Mesodermal cell (in vitro differentiated cells): ENCODE measurements at regions not wholly inside any gene's neighbourhood (a gene's known extent, or its start where the extent isn't known, plus 50 kb on each side); places are given as distances from the start of the nearest gene placed in this dataset.

ENCODE experiments used
- H3K27ac ChIP-seq: 2 replicates; pipeline ENCODE4 v1.7.0; 2013; ENCODE audit warnings: mild to moderate bottlenecking, low read depth, low read length, moderate library complexity; ENCODE audit not compliant: severe bottlenecking
- H3K36me3 ChIP-seq: 2 replicates; pipeline ENCODE4 v1.7.1; 2013; ENCODE audit warnings: mild to moderate bottlenecking, low read length, moderate library complexity; ENCODE audit not compliant: control insufficient read depth, insufficient read depth
- H3K4me1 ChIP-seq: one replicate; pipeline ENCODE4 v1.7.1; 2013; ENCODE audit warnings: mild to moderate bottlenecking, low read length; ENCODE audit not compliant: insufficient read depth, control insufficient read depth, poor library complexity, severe bottlenecking
- H3K4me3 ChIP-seq: 2 replicates; pipeline ENCODE4 v1.7.0; 2013; ENCODE audit warnings: low read length, control low read depth, mild to moderate bottlenecking; ENCODE audit not compliant: insufficient read depth, poor library complexity, severe bottlenecking; ENCODE audit errors: extremely low read depth
- H3K9me3 ChIP-seq: 2 replicates; pipeline ENCODE4 v1.7.1; 2013; ENCODE audit warnings: mild to moderate bottlenecking, low read length, moderate library complexity; ENCODE audit not compliant: control insufficient read depth
- WGBS, 2 experiments: methylation state at CpG; one replicate each; pipeline ENCODE4 v1.1.5; 2013; ENCODE audit warnings: missing lambda C conversion rate in 2 of 2; ENCODE audit not compliant: insufficient coverage in 2 of 2; 5-methylcytosine and 5-hydroxymethylcytosine counted together

GRCh38 chr9:2448193-2448738, 173.3 kb upstream of the VLDLR start:
- H3K36me3 ChIP-seq: no peaks in the 10 kb centered on the region
- no peaks in the 10 kb centered on the region for H3K9me3 ChIP-seq
- 100% methylated on average over 1 of the region's 2 CpGs; no CpG with 5 or more reads in 1 of the 2 experiments for WGBS, 2 experiments
- no peak overlapping the region for H3K4me3 ChIP-seq
- H3K27ac ChIP-seq: no peak overlapping the region
- no peaks in the 10 kb centered on the region for H3K4me1 ChIP-seq

GRCh38 chr9:2453106-2453505, 168.5 kb upstream of the VLDLR start:
- Histone ChIP-seq H3K27ac (no peak overlapping the region), H3K36me3 (no peaks in the 10 kb centered on the region), H3K4me3 (no peak overlapping the region), H3K4me1 (no peaks in the 10 kb centered on the region), H3K9me3 (no peaks in the 10 kb centered on the region)
- WGBS, 2 experiments: 100% methylated on average over 1 of the region's 1 CpG; no CpG with 5 or more reads in 1 of the 2 experiments

- Histone ChIP-seq H3K4me3 (no peak overlapping the region), H3K9me3 (no peaks in the 10 kb centered on the region), H3K27ac (no peak overlapping the region), H3K36me3 (no peaks in the 10 kb centered on the region), H3K4me1 (no peaks in the 10 kb centered on the region)
- 100% methylated on average over 1 to 2 of the region's 6 CpGs for WGBS, 2 experiments
Measured at GRCh38 chr9:2453701-2454100, 167.9 kb upstream of the VLDLR start.

GRCh38 chr9:2459756-2460155, 161.8 kb upstream of the VLDLR start:
- no peaks in the 10 kb centered on the region for H3K4me1 ChIP-seq
- WGBS, 2 experiments: 95% methylated on average over 2 of the region's 3 CpGs; no CpG with 5 or more reads in 1 of the 2 experiments

GRCh38 chr9:2461892-2462291, 159.7 kb upstream of the VLDLR start:
- Histone ChIP-seq H3K27ac (no peak overlapping the region), H3K4me3 (no peak overlapping the region), H3K4me1 (no peaks in the 10 kb centered on the region), H3K36me3 (no peaks in the 10 kb centered on the region), H3K9me3 (peaks cover 6% of the 10 kb centered on the region)
- WGBS, 2 experiments: 81 to 100% methylated on average over 2 to 4 of the region's 5 CpGs

More at GRCh38 chr9:2459756-2460155, 161.8 kb upstream of the VLDLR start:
- H3K9me3 ChIP-seq: peaks cover 6% of the 10 kb centered on the region
- no peak overlapping the region for H3K27ac ChIP-seq
- no peak overlapping the region for H3K4me3 ChIP-seq
- H3K36me3 ChIP-seq: no peaks in the 10 kb centered on the region

GRCh38 chr9:2464624-2465023, 157.0 kb upstream of the VLDLR start:
- WGBS, 2 experiments: 90 to 100% methylated on average over 2 of the region's 2 CpGs
- Histone ChIP-seq H3K36me3 (no peaks in the 10 kb centered on the region), H3K9me3 (peaks cover 6% of the 10 kb centered on the region), H3K4me1 (no peaks in the 10 kb centered on the region), H3K27ac (no peak overlapping the region), H3K4me3 (no peak overlapping the region)

- H3K9me3 ChIP-seq: peaks cover 6% of the 10 kb centered on the region
- H3K4me3 ChIP-seq: no peak overlapping the region
- no peak overlapping the region for H3K27ac ChIP-seq
- H3K4me1 ChIP-seq: no peaks in the 10 kb centered on the region
- H3K36me3 ChIP-seq: no peaks in the 10 kb centered on the region
- no CpG with 5 or more reads among the region's 2 CpGs for WGBS, 2 experiments
Measured at GRCh38 chr9:2465516-2465915, 156.1 kb upstream of the VLDLR start.

- WGBS, 2 experiments: 100% methylated on average over 1 of the region's 1 CpG; no CpG with 5 or more reads in 1 of the 2 experiments
- H3K36me3 ChIP-seq: no peaks in the 10 kb centered on the region
- H3K9me3 ChIP-seq: peaks cover 6% of the 10 kb centered on the region
- no peaks in the 10 kb centered on the region for H3K4me1 ChIP-seq
- H3K4me3 ChIP-seq: no peak overlapping the region
- no peak overlapping the region for H3K27ac ChIP-seq
Measured at GRCh38 chr9:2465921-2466460, 155.6 kb upstream of the VLDLR start.

GRCh38 chr9:2466703-2467102, 154.9 kb upstream of the VLDLR start:
- H3K9me3 ChIP-seq: peaks cover 6% of the 10 kb centered on the region
- WGBS, 2 experiments: 89 to 100% methylated on average over 3 of the region's 6 CpGs
- H3K27ac ChIP-seq: no peak overlapping the region
- H3K36me3 ChIP-seq: no peaks in the 10 kb centered on the region
- no peak overlapping the region for H3K4me3 ChIP-seq
- H3K4me1 ChIP-seq: no peaks in the 10 kb centered on the region

- Histone ChIP-seq H3K9me3 (no peaks in the 10 kb centered on the region), H3K27ac (no peak overlapping the region), H3K4me1 (no peaks in the 10 kb centered on the region), H3K4me3 (no peak overlapping the region), H3K36me3 (no peaks in the 10 kb centered on the region)
- 67 to 70% methylated on average over 2 to 6 of the region's 6 CpGs for WGBS, 2 experiments
Measured at GRCh38 chr9:2469681-2470221, 151.8 kb upstream of the VLDLR start.

- H3K4me1 ChIP-seq: peaks cover 12% of the 10 kb centered on the region
- 100% methylated on average over 1 of the region's 1 CpG for WGBS, 2 experiments
- H3K27ac ChIP-seq: no peak overlapping the region
- H3K9me3 ChIP-seq: no peaks in the 10 kb centered on the region
- H3K36me3 ChIP-seq: no peaks in the 10 kb centered on the region
- H3K4me3 ChIP-seq: no peak overlapping the region
Measured at GRCh38 chr9:2473681-2474080, 147.9 kb upstream of the VLDLR start.
